Endothelial cell of umbilical vein (primary cell): ENCODE measurements at regions not wholly inside any gene's neighbourhood (a gene's known extent, or its start where the extent isn't known, plus 50 kb on each side); places are given as distances from the start of the nearest gene placed in this dataset.

Source experiments
- BruUV-seq: library from RNA; stranded (reverse); fragments of 400-500 nt; replicated peaks from 2 replicates; lab custom pipeline; 2021; lab: Mats Ljungman, UMichigan
- CTCF ChIA-PET: fragments of 300-600, 350-600 bp; sonication (Branson Sonifier 250); formaldehyde crosslinking; loops from one replicate; lab custom pipeline; 2021; ENCODE audit warnings: antibody characterized with exemption, inconsistent platforms; lab: Charles Lee
- POLR2A ChIA-PET: fragments of 300-600, 350-600 bp; sonication (Branson Sonifier 250); formaldehyde crosslinking; loops from one replicate; lab custom pipeline; 2021; ENCODE audit warnings: antibody characterized with exemption, inconsistent platforms; lab: Charles Lee
- DNase-seq: peaks from one replicate; pipeline ENCODE4 v3.0.0-alpha.2; 2011; ENCODE audit warnings: low read depth, low spot score
- FAIRE-seq: peaks from 2 replicates; lab custom pipeline; 2011; peaks lifted over from hg19 to GRCh38; lab: Jason Lieb, UNC
- H2AFZ ChIP-seq: 2 replicates; pipeline ENCODE4 v1.6.0; 2012; ENCODE audit warnings: low read depth, low read length, control low read depth, inconsistent platforms
- H3K27ac ChIP-seq: 2 replicates; pipeline ENCODE4 v1.5.1; 2011; ENCODE audit warnings: low read depth, mild to moderate bottlenecking, control low read depth, low read length, moderate library complexity; ENCODE audit not compliant: insufficient read depth
- H3K27me3 ChIP-seq, 2 experiments: 2 replicates each; pipeline versions ENCODE4 v1.6.0 to v1.6.1; 2011; ENCODE audit warnings: low read length in 2 of 2, mixed read lengths in 1 of 2; ENCODE audit not compliant: control insufficient read depth in 2 of 2, insufficient read depth in 2 of 2
- H3K36me3 ChIP-seq, 2 experiments: 2 replicates in 1 of 2; 3 replicates in 1 of 2; pipeline ENCODE4 v1.5.1; 2011; ENCODE audit warnings: low read length in 2 of 2, mild to moderate bottlenecking in 1 of 2, moderate library complexity in 1 of 2; ENCODE audit not compliant: control insufficient read depth in 2 of 2, insufficient read depth in 2 of 2; ENCODE audit errors: extremely low read depth in 1 of 2
- H3K4me1 ChIP-seq: 3 replicates; pipeline ENCODE4 v1.5.1; 2011; ENCODE audit warnings: mild to moderate bottlenecking, low read length; ENCODE audit not compliant: control insufficient read depth, insufficient read depth; ENCODE audit errors: extremely low read depth
- H3K4me2 ChIP-seq: 2 replicates; pipeline ENCODE4 v1.6.1; 2011; ENCODE audit warnings: low read length, control low read depth, mixed read lengths; ENCODE audit not compliant: insufficient read depth
- H3K4me3 ChIP-seq, 3 experiments: fragments of 200-600 bp in 1 of 3; sonication (generic), shearing (Covaris generic) in 1 of 3; replicated peaks in 1 of 3; 2 replicates each; pipeline ENCODE4 v1.5.1; 2011 to 2016; ENCODE audit warnings: control low read depth in 3 of 3, low read length in 3 of 3, mild to moderate bottlenecking in 2 of 3, inconsistent platforms in 1 of 3, low read depth in 1 of 3, moderate library complexity in 1 of 3; ENCODE audit not compliant: insufficient read depth in 1 of 3
- H3K79me2 ChIP-seq: 2 replicates; pipeline ENCODE4 v1.6.0; 2012; ENCODE audit warnings: low read length, inconsistent platforms; ENCODE audit not compliant: control insufficient read depth, insufficient read depth
- H3K9ac ChIP-seq: replicated peaks from 2 replicates; pipeline ENCODE3; 2011; ENCODE audit warnings: low read length, control low read depth; ENCODE audit not compliant: insufficient read depth; ENCODE audit errors: extremely low read depth
- H3K9me1 ChIP-seq: replicated peaks from 3 replicates; pipeline ENCODE4 v1.6.0; 2011; ENCODE audit warnings: mild to moderate bottlenecking, low read length; ENCODE audit not compliant: control insufficient read depth, insufficient read depth; ENCODE audit errors: extremely low read depth
- H3K9me3 ChIP-seq: replicated peaks from 2 replicates; pipeline ENCODE4 v1.5.1; 2012; ENCODE audit warnings: low read length, inconsistent platforms; ENCODE audit not compliant: control insufficient read depth, insufficient read depth
- H4K20me1 ChIP-seq: replicated peaks from 2 replicates; pipeline ENCODE3; 2011; ENCODE audit warnings: mild to moderate bottlenecking, low read length; ENCODE audit not compliant: control insufficient read depth, insufficient read depth; ENCODE audit errors: extremely low read depth
- EZH2 ChIP-seq: IDR thresholded peaks from 2 replicates; pipeline ENCODE4 v1.6.1; 2012; ENCODE audit warnings: borderline replicate concordance, low read depth, mild to moderate bottlenecking, moderate library complexity, low read length, inconsistent platforms; ENCODE audit not compliant: severe bottlenecking
- FOS ChIP-seq: IDR thresholded peaks from 2 replicates; pipeline ENCODE4 v1.6.1; 2011; ENCODE audit warnings: mild to moderate bottlenecking, low read length, moderate library complexity, borderline replicate concordance; ENCODE audit not compliant: insufficient read depth
- GATA2 ChIP-seq: IDR thresholded peaks from 2 replicates; pipeline ENCODE4 v1.7.0; 2011; ENCODE audit warnings: low read depth, mild to moderate bottlenecking, moderate library complexity, mixed read lengths, low read length; ENCODE audit not compliant: insufficient read length, insufficient read depth
- JUN ChIP-seq: IDR thresholded peaks from 2 replicates; pipeline ENCODE4 v1.6.1; 2011; ENCODE audit warnings: borderline replicate concordance, low read depth; ENCODE audit not compliant: insufficient read length, insufficient read depth
- MYC ChIP-seq: IDR thresholded peaks from one replicate; pipeline ENCODE4 v1.6.1; 2011; ENCODE audit warnings: mild to moderate bottlenecking, low read depth, low read length
- POLR2A ChIP-seq: IDR thresholded peaks from 2 replicates; pipeline ENCODE4 v1.6.1; 2012; ENCODE audit warnings: low read depth, mild to moderate bottlenecking, control low read depth, low read length
- POLR2AphosphoS5 ChIP-seq: IDR thresholded peaks from 2 replicates; pipeline ENCODE4 v1.6.1; 2012; ENCODE audit warnings: low read depth, mild to moderate bottlenecking, control low read depth, low read length, moderate library complexity; ENCODE audit not compliant: insufficient read depth
- dilution Hi-C: fragments of 300-500 bp; cut with MboI; formaldehyde crosslinking; loops from one replicate; pipeline ENCODE4 v1.15.0; 2019; ENCODE audit warnings: low sequenced_read_pairs; ENCODE audit not compliant: extremely low pct_ligation_motif_present
- intact Hi-C: fragments of 100-400 bp; cut with micrococcal nuclease; formaldehyde crosslinking; loops from one replicate; pipeline ENCODE4 v1.10.0; 2022
- TF ChIP-seq, protein P1 (sequence below): IDR thresholded peaks from 2 replicates; pipeline ENCODE4 v1.6.1; 2011; ENCODE audit not compliant: insufficient read depth, insufficient read length
- TF ChIP-seq, protein P2 (sequence below), 2 donors: IDR thresholded peaks; 1 replicate in 1 of 2; 2 replicates in 1 of 2; pipeline ENCODE4 v1.5.1; 2011; ENCODE audit warnings: low read length in 2 of 2, mild to moderate bottlenecking in 2 of 2, moderate library complexity in 2 of 2, control low read depth in 1 of 2, inconsistent platforms in 1 of 2, low read depth in 1 of 2; ENCODE audit not compliant: insufficient read depth in 1 of 2; ENCODE audit errors: extremely low read depth in 1 of 2

DNA sequence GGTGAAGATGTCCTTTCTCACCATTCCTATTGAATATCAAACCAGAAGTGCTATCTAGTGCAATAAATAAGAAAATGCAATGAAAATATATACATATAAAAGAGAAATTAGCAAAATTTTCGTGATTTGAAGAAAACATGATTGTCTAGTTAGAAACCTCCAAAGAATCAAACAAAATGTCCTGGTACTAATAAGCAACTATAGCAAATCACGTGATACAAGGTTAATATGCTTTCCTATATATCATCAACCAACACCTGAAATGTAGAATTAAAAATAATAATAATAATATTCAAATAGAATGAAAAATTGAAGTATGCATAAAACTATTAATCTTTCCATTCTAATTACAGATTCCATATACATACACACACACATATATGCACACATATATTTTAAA is 183.9 kb upstream of the POM121L12 start:
- Histone ChIP-seq H3K9me1 (no peaks in the 10 kb centered on the region), H3K4me2 (no peak overlapping the region), H2AFZ (no peak overlapping the region), H3K4me3 (no peak overlapping the region), H3K4me1 (no peaks in the 10 kb centered on the region), H3K9me3 (no peaks in the 10 kb centered on the region), H3K27ac (no peak overlapping the region), H4K20me1 (no peaks in the 10 kb centered on the region), H3K9ac (no peak overlapping the region), H3K79me2 (no peaks in the 10 kb centered on the region), H3K27me3 (no peaks in the 10 kb centered on the region), H3K36me3 (no peaks in the 10 kb centered on the region)
- POLR2A ChIA-PET = no interaction called here
- DNase-seq = no peak
- dilution Hi-C loops (no loop called here), intact Hi-C loops (no loop called here)
- CTCF ChIA-PET = no interaction called here
- BruUV-seq = no TSS peak
- no peak for FAIRE-seq
- no peak for TF ChIP-seq FOS
- TF ChIP-seq EZH2 = no peak
- TF ChIP-seq, protein P1, sequence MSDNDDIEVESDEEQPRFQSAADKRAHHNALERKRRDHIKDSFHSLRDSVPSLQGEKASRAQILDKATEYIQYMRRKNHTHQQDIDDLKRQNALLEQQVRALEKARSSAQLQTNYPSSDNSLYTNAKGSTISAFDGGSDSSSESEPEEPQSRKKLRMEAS = no peak
- no peak for TF ChIP-seq GATA2
- TF ChIP-seq POLR2A = no peak
- no peak for TF ChIP-seq JUN
- TF ChIP-seq MYC = no peak
- TF ChIP-seq POLR2AphosphoS5 = no peak
- TF ChIP-seq, protein P2, sequence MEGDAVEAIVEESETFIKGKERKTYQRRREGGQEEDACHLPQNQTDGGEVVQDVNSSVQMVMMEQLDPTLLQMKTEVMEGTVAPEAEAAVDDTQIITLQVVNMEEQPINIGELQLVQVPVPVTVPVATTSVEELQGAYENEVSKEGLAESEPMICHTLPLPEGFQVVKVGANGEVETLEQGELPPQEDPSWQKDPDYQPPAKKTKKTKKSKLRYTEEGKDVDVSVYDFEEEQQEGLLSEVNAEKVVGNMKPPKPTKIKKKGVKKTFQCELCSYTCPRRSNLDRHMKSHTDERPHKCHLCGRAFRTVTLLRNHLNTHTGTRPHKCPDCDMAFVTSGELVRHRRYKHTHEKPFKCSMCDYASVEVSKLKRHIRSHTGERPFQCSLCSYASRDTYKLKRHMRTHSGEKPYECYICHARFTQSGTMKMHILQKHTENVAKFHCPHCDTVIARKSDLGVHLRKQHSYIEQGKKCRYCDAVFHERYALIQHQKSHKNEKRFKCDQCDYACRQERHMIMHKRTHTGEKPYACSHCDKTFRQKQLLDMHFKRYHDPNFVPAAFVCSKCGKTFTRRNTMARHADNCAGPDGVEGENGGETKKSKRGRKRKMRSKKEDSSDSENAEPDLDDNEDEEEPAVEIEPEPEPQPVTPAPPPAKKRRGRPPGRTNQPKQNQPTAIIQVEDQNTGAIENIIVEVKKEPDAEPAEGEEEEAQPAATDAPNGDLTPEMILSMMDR (IDR thresholded peaks at IDR 0.05; ENCODE audit: extremely low read depth in 1 of 2, insufficient read depth in 1 of 2, low read depth in 1 of 2, low read length in 2 of 2) = no peak
